Muscle layer of colon (tissue), 2 donors: ENCODE measurements at regions not wholly inside any gene's neighbourhood (a gene's known extent, or its start where the extent isn't known, plus 50 kb on each side); places are given as distances from the start of the nearest gene placed in this dataset.

Source experiments
- H3K27ac ChIP-seq: one replicate; pipeline ENCODE4 v1.7.0; 2013; ENCODE audit warnings: low read depth, mild to moderate bottlenecking, low read length, moderate library complexity
- H3K27me3 ChIP-seq, 2 donors: one replicate each; pipeline ENCODE4 v1.7.0; 2013; ENCODE audit warnings: low read length in 2 of 2, mild to moderate bottlenecking in 2 of 2; ENCODE audit not compliant: insufficient read depth in 2 of 2, control insufficient read depth in 1 of 2
- H3K36me3 ChIP-seq: one replicate; pipeline ENCODE4 v1.7.0; 2013; ENCODE audit warnings: mild to moderate bottlenecking, low read length; ENCODE audit not compliant: insufficient read depth
- H3K4me1 ChIP-seq: one replicate; pipeline ENCODE4 v1.7.0; 2013; ENCODE audit warnings: mild to moderate bottlenecking, low read length; ENCODE audit not compliant: insufficient read depth
- H3K4me3 ChIP-seq, 2 donors: one replicate each; pipeline ENCODE4 v1.7.0; 2013; ENCODE audit warnings: low read length in 2 of 2, low read depth in 1 of 2, mild to moderate bottlenecking in 1 of 2, moderate library complexity in 1 of 2
- H3K9ac ChIP-seq: one replicate; pipeline ENCODE4 v1.7.0; 2013; ENCODE audit warnings: low read length
- H3K9me3 ChIP-seq: one replicate; pipeline ENCODE4 v1.7.0; 2013; ENCODE audit warnings: mild to moderate bottlenecking, low read length
- donor health status: abdominal sarcoma.
- donor health status: Adenocarcinoma of cecum.

GRCh38 chr7:91800389-91800788 lies 80.1 kb downstream of the MTERF1 start:
- Histone ChIP-seq H3K27ac (no peak overlapping the region), H3K4me3 (no peak overlapping the region), H3K27me3 (no peaks in the 10 kb centered on the region), H3K4me1 (no peaks in the 10 kb centered on the region), H3K9ac (no peak overlapping the region), H3K36me3 (no peaks in the 10 kb centered on the region), H3K9me3 (no peaks in the 10 kb centered on the region)

- no peak overlapping the region for H3K27ac ChIP-seq
- H3K27me3 ChIP-seq = no peaks in the 10 kb centered on the region
- no peak overlapping the region for H3K4me3 ChIP-seq
- no peak overlapping the region for H3K9ac ChIP-seq
- no peaks in the 10 kb centered on the region for H3K4me1 ChIP-seq
- no peaks in the 10 kb centered on the region for H3K9me3 ChIP-seq
- H3K36me3 ChIP-seq = no peaks in the 10 kb centered on the region
Measured at GRCh38 chr7:91801331-91801983, 79.0 kb downstream of the MTERF1 start.

- Histone ChIP-seq H3K27me3 (no peaks in the 10 kb centered on the region), H3K36me3 (no peaks in the 10 kb centered on the region), H3K9ac (no peak overlapping the region), H3K9me3 (no peaks in the 10 kb centered on the region), H3K4me3 (no peak overlapping the region), H3K27ac (no peak overlapping the region), H3K4me1 (no peaks in the 10 kb centered on the region)
Measured at GRCh38 chr7:91811236-91811635, 69.3 kb downstream of the MTERF1 start.

- Histone ChIP-seq H3K36me3 (no peaks in the 10 kb centered on the region), H3K9me3 (no peaks in the 10 kb centered on the region), H3K4me1 (no peaks in the 10 kb centered on the region), H3K4me3 (no peak overlapping the region), H3K9ac (no peak overlapping the region), H3K27ac (no peak overlapping the region), H3K27me3 (no peaks in the 10 kb centered on the region)
Measured at GRCh38 chr7:91811641-91812040, 68.9 kb downstream of the MTERF1 start.

- H3K9ac ChIP-seq = no peak overlapping the region
- H3K9me3 ChIP-seq = no peaks in the 10 kb centered on the region
- no peaks in the 10 kb centered on the region for H3K27me3 ChIP-seq
- no peaks in the 10 kb centered on the region for H3K36me3 ChIP-seq
- H3K4me1 ChIP-seq = no peaks in the 10 kb centered on the region
- H3K4me3 ChIP-seq = no peak overlapping the region
- no peak overlapping the region for H3K27ac ChIP-seq
Measured at GRCh38 chr7:91812388-91812787, 68.1 kb downstream of the MTERF1 start.

- Histone ChIP-seq H3K36me3 (no peaks in the 10 kb centered on the region), H3K27me3 (no peaks in the 10 kb centered on the region), H3K9me3 (no peaks in the 10 kb centered on the region), H3K4me3 (no peak overlapping the region), H3K27ac (no peak overlapping the region), H3K9ac (no peak overlapping the region), H3K4me1 (no peaks in the 10 kb centered on the region)
Measured at GRCh38 chr7:91814189-91814588, 66.3 kb downstream of the MTERF1 start.
